Ishikawa (cell line): ENCODE measurements at regions not wholly inside any gene's neighbourhood (a gene's known extent, or its start where the extent isn't known, plus 50 kb on each side); places are given as distances from the start of the nearest gene placed in this dataset.

Experiments used
- CEBPB ChIP-seq: IDR thresholded peaks from 2 replicates; pipeline ENCODE4 v1.6.1; 2012
- CREB1 ChIP-seq: IDR thresholded peaks from 2 replicates; pipeline ENCODE4 v1.6.1; 2012; ENCODE audit warnings: low read depth
- EGR1 ChIP-seq: IDR thresholded peaks from 2 replicates; pipeline ENCODE4 v1.6.1; 2012
- EP300 ChIP-seq: IDR thresholded peaks from 2 replicates; pipeline ENCODE4 v1.6.1; 2012; ENCODE audit warnings: borderline replicate concordance
- FOXM1 ChIP-seq: IDR thresholded peaks from 2 replicates; pipeline ENCODE4 v1.6.1; 2012; ENCODE audit warnings: low read depth, borderline replicate concordance
- NFIC ChIP-seq: IDR thresholded peaks from 2 replicates; pipeline ENCODE4 v1.6.1; 2012
- RAD21 ChIP-seq: IDR thresholded peaks from 2 replicates; pipeline ENCODE4 v1.6.1; 2012; ENCODE audit warnings: low read depth
- REST ChIP-seq: IDR thresholded peaks from 2 replicates; pipeline ENCODE4 v1.6.1; 2012; ENCODE audit warnings: low read depth, mild to moderate bottlenecking
- TAF1 ChIP-seq: IDR thresholded peaks from 2 replicates; pipeline ENCODE4 v1.6.1; 2012; ENCODE audit warnings: low read depth, mild to moderate bottlenecking
- TCF12 ChIP-seq: IDR thresholded peaks from 2 replicates; pipeline ENCODE4 v1.6.1; 2012; ENCODE audit warnings: low read depth
- TEAD4 ChIP-seq: IDR thresholded peaks from 2 replicates; pipeline ENCODE4 v1.6.1; 2012
- USF1 ChIP-seq: IDR thresholded peaks from 2 replicates; pipeline ENCODE4 v1.6.1; 2012
- YY1 ChIP-seq: IDR thresholded peaks from 2 replicates; pipeline ENCODE4 v1.6.1; 2012; ENCODE audit warnings: low read depth
- TF ChIP-seq, protein P1 (sequence below): IDR thresholded peaks from 2 replicates; pipeline ENCODE4 v1.6.1; 2012

DNA sequence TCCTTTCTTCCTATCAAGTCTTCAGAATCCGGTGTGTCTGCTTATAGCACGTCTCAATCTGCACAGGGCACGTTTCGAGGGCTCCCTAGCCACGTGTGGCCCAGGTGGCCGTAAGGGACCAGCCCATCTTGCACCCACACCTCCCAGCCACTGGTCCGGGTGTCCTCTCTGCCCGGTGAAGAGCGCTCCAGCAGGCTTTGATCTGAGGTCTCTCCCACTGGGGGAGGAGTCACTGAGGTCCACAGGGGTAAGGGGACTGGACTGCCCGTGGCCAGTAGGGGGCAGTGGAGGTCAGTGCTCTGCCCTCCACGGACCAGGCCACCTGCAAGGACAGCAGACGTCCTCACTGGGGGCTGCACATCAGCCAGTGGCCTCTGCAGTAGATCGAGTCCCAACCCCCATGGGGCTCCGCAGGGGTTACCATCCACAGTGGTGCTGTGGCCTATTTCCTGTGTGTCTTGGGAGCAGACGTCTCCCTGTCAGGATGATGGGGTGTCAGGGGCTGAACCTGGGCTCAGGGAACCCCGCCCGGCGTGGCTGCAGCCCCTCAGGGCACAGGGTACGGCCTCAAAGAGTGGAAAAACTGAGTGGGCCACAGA lies 204.1 kb upstream of the CIBAR2 start:
- peak; percentile 74 for TF ChIP-seq RAD21
- no peak for TF ChIP-seq TCF12
- TF ChIP-seq, protein P1, sequence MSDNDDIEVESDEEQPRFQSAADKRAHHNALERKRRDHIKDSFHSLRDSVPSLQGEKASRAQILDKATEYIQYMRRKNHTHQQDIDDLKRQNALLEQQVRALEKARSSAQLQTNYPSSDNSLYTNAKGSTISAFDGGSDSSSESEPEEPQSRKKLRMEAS = no peak; the same call in 1 of the 2 replicates
- no peak for TF ChIP-seq USF1
- TF ChIP-seq CEBPB = no peak
- TF ChIP-seq EP300 = no peak
- TF ChIP-seq EGR1 = no peak
- TF ChIP-seq TAF1 = no peak
- TF ChIP-seq TEAD4 = no peak
- no peak for TF ChIP-seq REST
- no peak for TF ChIP-seq NFIC
- TF ChIP-seq YY1 = no peak
- TF ChIP-seq FOXM1 = no peak
- TF ChIP-seq CREB1 = no peak
